ENCODE measurements at regions not wholly inside any gene's neighbourhood (a gene's known extent, or its start where the extent isn't known, plus 50 kb on each side); places are given as distances from the start of the nearest gene placed in this dataset.

GRCh38 chr13:77412116-77412635, 85.3 kb upstream of the MYCBP2 start:
- H3K4me3 ChIP-seq (ENCODE audit: low read length), result no peak overlapping the region
- no peaks in the 10 kb centered on the region for H3K27me3 ChIP-seq (ENCODE audit: low read length)
- intact Hi-C loops (cut with micrococcal nuclease), result no loop called here
- no peaks in the 10 kb centered on the region for H3F3A ChIP-seq (ENCODE audit: low read length, unreplicated experiment)
- no peak overlapping the region for H3K4me2 ChIP-seq (ENCODE audit: low read length)
- H4K20me1 ChIP-seq (ENCODE audit: low read length), result no peaks in the 10 kb centered on the region
- no peaks in the 10 kb centered on the region for H3K79me2 ChIP-seq (ENCODE audit: low read length)
- no peak overlapping the region for H3K27ac ChIP-seq (ENCODE audit: low read length)
- TF ChIP-seq EZH2phosphoT487 (IDR thresholded peaks at IDR 0.05; ENCODE audit: borderline replicate concordance, low read length) (no peak), CTCF (conservative IDR thresholded peaks at IDR 0.05; ENCODE audit: low read depth, low read length) (no peak), EZH2 (IDR thresholded peaks at IDR 0.05; ENCODE audit: low read length, unreplicated experiment) (no peak)
- DNase-seq (no peak), ATAC-seq (no peak)
- no peaks in the 10 kb centered on the region for H3K4me1 ChIP-seq (ENCODE audit: insufficient read depth, low read length)
- no peak overlapping the region for H3K9ac ChIP-seq (ENCODE audit: low read length)
- ChIA-PET CTCF (no interaction called here), POLR2A (ENCODE audit: unreplicated experiment) (no interaction called here)
- H3K9me2 ChIP-seq (replicated peaks; ENCODE audit: low read length), result no peaks in the 10 kb centered on the region
- BruUV-seq (replicated peaks), result no TSS peak
- H2AFZ ChIP-seq (ENCODE audit: low read length), result no peak overlapping the region
- no peaks in the 10 kb centered on the region for H3K9me3 ChIP-seq (ENCODE audit: low read length)
- no peaks in the 10 kb centered on the region for H3K36me3 ChIP-seq (ENCODE audit: low read depth, low read length)

DNA sequence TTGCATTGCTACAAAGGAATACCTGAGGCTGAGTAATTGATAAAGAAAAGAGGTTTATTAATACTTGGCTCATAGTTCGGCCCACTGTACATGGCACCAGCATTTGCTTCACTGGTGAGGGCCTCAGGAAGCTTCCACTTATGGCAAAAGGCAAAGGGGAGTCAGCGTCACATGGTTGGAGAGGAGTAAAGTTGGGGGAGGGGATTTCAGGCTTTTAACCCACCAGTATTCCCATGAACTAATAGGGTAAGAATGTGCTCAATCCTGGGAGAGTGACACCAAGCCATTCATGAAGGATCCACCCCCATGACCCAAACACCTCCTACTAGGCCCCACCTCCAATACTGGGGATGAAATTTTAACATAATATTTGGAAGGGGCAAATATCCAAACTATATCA, 82.5 kb upstream of the MYCBP2 start:
- TF ChIP-seq CTCF (conservative IDR thresholded peaks at IDR 0.05; ENCODE audit: low read depth, low read length), result no peak
- TF ChIP-seq EZH2 (IDR thresholded peaks at IDR 0.05; ENCODE audit: low read length, unreplicated experiment), result no peak
- TF ChIP-seq EZH2phosphoT487 (IDR thresholded peaks at IDR 0.05; ENCODE audit: borderline replicate concordance, low read length), result no peak
- DNase-seq, result no peak
- intact Hi-C loops (cut with micrococcal nuclease), result no loop called here
- no peak overlapping the region for H3K4me3 ChIP-seq (ENCODE audit: low read length)
- no peaks in the 10 kb centered on the region for H3K9me2 ChIP-seq (replicated peaks; ENCODE audit: low read length)
- H3F3A ChIP-seq (ENCODE audit: low read length, unreplicated experiment), result no peaks in the 10 kb centered on the region
- H4K20me1 ChIP-seq (ENCODE audit: low read length), result no peaks in the 10 kb centered on the region
- CTCF ChIA-PET, result no interaction called here
- no peak overlapping the region for H3K4me2 ChIP-seq (ENCODE audit: low read length)
- H3K9me3 ChIP-seq (ENCODE audit: low read length), result no peaks in the 10 kb centered on the region
- no peak overlapping the region for H3K27ac ChIP-seq (ENCODE audit: low read length)
- no peaks in the 10 kb centered on the region for H3K27me3 ChIP-seq (ENCODE audit: low read length)
- H3K9ac ChIP-seq (ENCODE audit: low read length), result no peak overlapping the region
- H3K4me1 ChIP-seq (ENCODE audit: insufficient read depth, low read length), result no peaks in the 10 kb centered on the region
- POLR2A ChIA-PET (ENCODE audit: unreplicated experiment), result no interaction called here
- H3K36me3 ChIP-seq (ENCODE audit: low read depth, low read length), result no peaks in the 10 kb centered on the region
- no TSS peak for BruUV-seq (replicated peaks)
- no peak for ATAC-seq
- H3K79me2 ChIP-seq (ENCODE audit: low read length), result no peaks in the 10 kb centered on the region
- H2AFZ ChIP-seq (ENCODE audit: low read length), result no peak overlapping the region

- Histone ChIP-seq H3K4me1 (ENCODE audit: insufficient read depth, low read length) (no peaks in the 10 kb centered on the region), H3K27ac (ENCODE audit: low read length) (no peak overlapping the region), H3K4me2 (ENCODE audit: low read length) (no peak overlapping the region), H3K79me2 (ENCODE audit: low read length) (no peaks in the 10 kb centered on the region), H4K20me1 (ENCODE audit: low read length) (no peaks in the 10 kb centered on the region), H3K27me3 (ENCODE audit: low read length) (no peaks in the 10 kb centered on the region), H3K9me3 (ENCODE audit: low read length) (no peaks in the 10 kb centered on the region), H3F3A (ENCODE audit: low read length, unreplicated experiment) (no peaks in the 10 kb centered on the region), H3K36me3 (ENCODE audit: low read depth, low read length) (no peaks in the 10 kb centered on the region), H2AFZ (ENCODE audit: low read length) (no peak overlapping the region), H3K9me2 (replicated peaks; ENCODE audit: low read length) (no peaks in the 10 kb centered on the region), H3K4me3 (ENCODE audit: low read length) (no peak overlapping the region), H3K9ac (ENCODE audit: low read length) (no peak overlapping the region)
- ChIA-PET CTCF (no interaction called here), POLR2A (ENCODE audit: unreplicated experiment) (no interaction called here)
- TF ChIP-seq EZH2phosphoT487 (IDR thresholded peaks at IDR 0.05; ENCODE audit: borderline replicate concordance, low read length), result no peak
- no peak for TF ChIP-seq EZH2 (IDR thresholded peaks at IDR 0.05; ENCODE audit: low read length, unreplicated experiment)
- TF ChIP-seq CTCF (conservative IDR thresholded peaks at IDR 0.05; ENCODE audit: low read depth, low read length), result no peak
- ATAC-seq (no peak), DNase-seq (no peak)
- no TSS peak for BruUV-seq (replicated peaks)
- intact Hi-C loops (cut with micrococcal nuclease), result no loop called here
These were observed 79.9 kb upstream of the MYCBP2 start for GRCh38 chr13:77406644-77407440.

Data from PC-3 (cell line).